Hematopoietic multipotent progenitor cell treated with erythropoietin and hydrocortisone succinate and interleukin-3 and kit ligand, for 8 days (in vitro differentiated cells): ENCODE measurements at regions not wholly inside any gene's neighbourhood (a gene's known extent, or its start where the extent isn't known, plus 50 kb on each side); places are given as distances from the start of the nearest gene placed in this dataset.

Source experiments
- DNase-seq: peaks from one replicate; pipeline ENCODE4 v3.0.0-alpha.2; 2015

DNA sequence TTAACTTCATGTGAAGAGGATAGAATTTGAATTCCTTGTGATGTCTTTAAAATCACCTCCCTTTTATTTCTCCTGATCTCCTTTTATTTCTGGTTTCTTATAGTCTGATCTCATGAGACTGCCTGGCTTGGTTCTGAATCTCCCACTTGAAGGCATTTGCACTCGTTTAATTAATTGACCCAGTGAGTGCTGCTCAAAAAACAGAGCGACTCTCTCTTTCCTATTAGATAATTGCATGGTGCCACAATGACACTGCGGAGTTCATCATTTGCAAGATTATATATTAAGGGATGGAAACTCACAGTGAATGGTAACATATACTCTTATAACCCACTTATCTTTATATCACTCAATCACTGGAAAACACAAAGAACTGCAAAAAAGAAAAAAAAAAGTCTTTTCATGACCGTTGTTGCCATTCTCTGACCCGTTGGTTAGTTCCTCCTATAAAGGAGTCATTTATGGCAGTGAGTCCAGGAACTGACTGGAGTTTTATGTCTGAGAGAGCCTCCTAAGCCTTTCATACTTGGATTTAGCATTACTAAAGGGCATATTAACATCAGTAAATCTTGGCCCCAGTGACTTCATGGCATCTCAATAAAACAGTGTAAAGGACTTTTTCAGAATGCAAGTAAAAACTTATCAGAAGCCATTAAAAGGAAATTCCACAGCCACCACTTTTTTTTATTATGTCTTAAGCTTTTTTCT, 103.3 kb upstream of the EPHA4 start:
- DNase-seq, result no peak

DNA sequence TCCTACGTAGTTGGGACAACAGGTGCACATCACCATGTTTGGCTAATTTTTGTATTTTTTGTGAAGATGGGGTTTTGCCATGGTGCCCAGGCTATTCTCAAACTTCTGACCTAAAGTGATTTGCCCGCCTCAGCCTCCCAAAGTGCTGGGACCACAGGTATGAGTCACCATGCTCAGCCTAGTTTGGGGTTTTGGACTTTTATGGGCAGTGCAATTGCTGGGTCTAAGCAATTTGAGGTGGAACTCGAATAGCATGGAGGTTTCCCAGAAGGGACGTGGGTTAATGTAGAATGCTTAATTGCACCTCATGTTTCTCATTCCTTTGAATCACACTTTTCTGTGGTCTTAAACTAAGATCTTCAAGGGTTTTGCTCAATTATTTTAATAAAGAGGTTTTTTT, 102.3 kb upstream of the EPHA4 start:
- no peak for DNase-seq

DNA sequence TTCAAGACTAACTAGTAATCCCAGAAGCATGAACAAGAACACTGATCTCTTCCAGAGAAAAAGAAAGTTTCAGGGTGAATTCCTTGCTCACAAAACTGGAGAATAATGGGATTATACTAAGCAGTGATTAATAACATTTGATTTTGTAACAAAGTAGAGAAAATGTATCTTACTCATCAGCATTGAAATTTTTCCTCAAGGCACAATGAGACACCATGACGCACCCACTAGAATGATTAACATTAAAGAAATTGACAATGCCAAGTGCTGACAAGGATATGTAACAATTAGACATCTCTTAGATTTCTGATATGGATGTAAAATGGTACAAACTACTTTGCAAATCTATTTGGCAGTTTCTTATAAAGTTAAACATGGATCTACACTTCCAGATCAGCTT, 101.1 kb upstream of the EPHA4 start:
- no peak for DNase-seq

DNA sequence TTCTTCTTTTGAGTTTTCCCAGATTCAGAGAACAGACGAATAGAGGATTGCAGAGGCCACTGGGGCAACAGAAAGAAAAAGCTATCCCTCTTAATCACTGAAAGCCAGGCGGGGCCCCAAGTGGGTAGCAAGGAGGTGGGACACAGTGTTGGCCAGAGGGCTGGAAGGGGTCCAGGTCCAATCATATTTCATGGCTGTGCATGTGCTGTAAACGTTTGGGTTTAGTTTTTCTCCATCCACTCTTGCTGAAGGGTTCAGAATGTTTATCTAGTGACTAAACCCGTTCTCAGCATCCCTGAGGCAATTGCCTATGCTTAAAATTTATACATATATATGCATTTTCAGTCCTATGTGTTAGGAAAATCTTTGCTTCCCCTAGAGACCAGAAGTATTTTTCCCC, 99.4 kb upstream of the EPHA4 start:
- no peak for DNase-seq

GRCh38 chr2:221662689-221663391, 90.7 kb upstream of the EPHA4 start:
- DNase-seq, result no peak

- no peak for DNase-seq
Measured at GRCh38 chr2:221657806-221658205, 85.7 kb upstream of the EPHA4 start.

GRCh38 chr2:221655300-221655699, 83.2 kb upstream of the EPHA4 start:
- DNase-seq, result no peak

- DNase-seq, result no peak
Measured at GRCh38 chr2:221653182-221653581, 81.1 kb upstream of the EPHA4 start.

DNA sequence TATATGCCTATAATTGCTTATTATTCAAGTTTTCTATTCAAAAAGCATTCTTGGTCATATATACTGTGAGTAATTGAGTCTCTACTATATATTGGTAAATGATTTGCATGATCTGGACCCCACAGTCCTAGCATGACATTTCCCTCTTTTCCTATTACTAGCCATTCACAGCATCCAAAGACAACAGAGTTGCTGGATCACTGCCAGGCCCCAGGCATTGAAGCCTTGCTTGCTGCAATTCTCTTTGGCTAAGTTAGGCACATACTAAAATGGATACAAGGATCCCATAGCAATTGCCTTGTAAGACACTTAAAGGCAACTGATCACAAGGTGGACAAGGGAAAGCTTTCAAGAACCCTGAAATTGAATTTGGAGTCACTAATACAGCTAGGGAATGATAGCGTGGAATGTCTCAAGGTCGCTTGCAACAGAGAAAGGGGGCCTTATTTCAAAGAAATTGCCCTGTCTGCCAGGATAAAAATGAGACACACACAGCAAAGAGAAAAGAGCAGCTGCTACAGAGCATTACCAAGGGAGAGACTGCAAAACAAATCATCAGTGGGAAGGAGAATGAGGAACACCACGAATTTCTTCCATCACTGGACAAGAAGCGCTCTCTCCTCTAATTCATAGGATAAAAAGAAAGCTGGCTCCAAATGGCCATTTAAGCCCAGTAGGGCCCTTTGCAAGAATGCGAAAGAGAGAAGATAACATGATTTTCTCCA, 77.1 kb upstream of the EPHA4 start:
- no peak for DNase-seq

- no peak for DNase-seq
Measured at GRCh38 chr2:221642447-221642846, 70.3 kb upstream of the EPHA4 start.

DNA sequence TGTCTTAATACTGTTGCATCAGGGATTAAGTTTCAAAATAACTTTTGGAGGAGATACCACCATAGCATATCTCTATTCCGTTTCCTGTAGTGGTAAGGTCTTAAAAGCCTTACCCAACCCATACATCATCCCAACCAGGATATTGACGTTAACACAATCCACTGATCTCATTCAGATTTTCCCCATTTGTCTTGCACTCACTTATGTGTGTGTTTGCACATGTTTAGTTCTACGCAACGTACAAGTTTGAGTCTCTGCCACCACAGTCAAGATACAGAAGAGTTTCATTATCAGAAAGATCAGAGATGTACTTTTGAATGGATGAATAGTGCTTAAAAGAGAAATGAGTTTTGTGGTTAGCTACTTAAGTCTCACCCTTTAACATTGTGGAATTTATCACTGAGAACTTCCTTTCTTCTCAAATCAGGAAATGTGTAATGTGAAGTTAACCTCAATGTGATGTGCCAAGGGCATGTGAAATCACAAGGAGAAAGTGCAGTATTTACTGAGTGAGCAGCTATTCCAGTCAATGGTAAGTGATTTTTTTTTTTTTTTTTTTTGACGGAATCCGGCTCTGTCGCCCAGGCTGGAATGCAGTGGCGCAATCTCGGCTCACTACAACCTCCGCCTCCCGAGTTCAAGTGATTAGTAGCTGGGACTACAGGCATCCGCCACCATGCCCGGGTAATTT, 69.2 kb upstream of the EPHA4 start:
- no peak for DNase-seq

DNA sequence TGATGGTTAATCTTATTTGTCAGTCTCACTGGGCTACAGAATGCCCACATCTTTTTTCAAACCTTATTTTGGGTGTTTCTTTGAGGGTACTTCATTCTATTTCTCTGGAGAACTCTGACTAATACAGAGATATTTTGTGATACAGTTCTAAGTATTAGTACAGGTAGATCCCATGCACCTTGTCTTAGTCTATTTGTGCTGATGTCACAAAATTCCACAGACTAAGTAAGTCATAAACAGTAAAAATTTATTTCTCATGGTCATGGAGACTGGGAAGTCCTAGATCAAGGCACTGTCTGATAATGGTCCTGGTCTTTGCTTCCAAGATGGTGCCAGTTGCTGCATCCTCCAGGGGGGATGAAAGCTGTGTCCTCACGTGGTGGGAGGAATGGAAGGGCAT, 68.6 kb upstream of the EPHA4 start:
- no peak for DNase-seq

DNA sequence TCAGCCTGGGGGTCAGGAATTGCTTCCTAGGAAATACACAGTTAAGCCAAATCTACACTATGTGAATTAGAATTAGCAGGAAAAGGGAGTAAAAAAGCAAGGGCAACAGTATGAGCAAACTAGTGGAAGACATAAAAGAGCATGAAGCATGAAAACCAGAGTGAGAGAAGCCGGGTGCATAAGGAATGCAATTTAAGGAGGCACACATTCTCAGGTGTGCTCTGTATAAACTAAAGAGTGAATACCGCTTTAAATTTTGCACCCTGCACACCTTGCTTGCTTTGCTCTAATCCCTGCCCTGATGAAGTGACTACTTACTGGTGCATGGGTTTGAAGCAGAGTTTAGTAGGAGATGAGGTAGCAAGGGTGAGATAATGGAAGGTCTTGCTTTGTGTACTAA, 65.7 kb upstream of the EPHA4 start:
- DNase-seq, result no peak

- DNase-seq, result no peak
Measured at GRCh38 chr2:221635949-221636348, 63.8 kb upstream of the EPHA4 start.

DNA sequence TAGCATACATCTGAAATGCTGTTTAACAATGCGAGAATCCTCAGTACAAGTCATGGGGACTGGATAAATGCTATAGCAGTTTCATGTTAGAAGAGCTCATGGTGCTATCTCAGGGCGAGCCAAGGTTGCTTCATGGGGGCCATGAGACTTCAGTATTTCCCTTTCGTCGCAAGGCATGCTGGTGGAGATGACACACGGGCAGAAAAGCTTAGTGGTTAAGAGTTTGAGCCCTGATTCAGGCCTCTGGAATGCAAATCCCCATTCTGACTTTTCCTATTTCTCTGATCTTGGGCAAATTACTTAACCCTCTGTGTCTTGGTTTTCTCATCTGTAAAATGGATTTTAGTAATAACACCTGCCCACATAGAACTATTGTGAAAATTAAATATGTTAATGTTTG, 57.4 kb upstream of the EPHA4 start:
- DNase-seq, result no peak

- no peak for DNase-seq
Measured at GRCh38 chr2:221624475-221624874, 52.4 kb upstream of the EPHA4 start.
